SU-DHL-6 (cell line): ENCODE measurements at regions not wholly inside any gene's neighbourhood (a gene's known extent, or its start where the extent isn't known, plus 50 kb on each side); places are given as distances from the start of the nearest gene placed in this dataset.

ENCODE experiments used
- EZH2phosphoT487 ChIP-seq: fragments of 200-600 bp; sonication (generic), shearing (Covaris generic); conservative IDR thresholded peaks from 2 replicates; pipeline ENCODE4 v1.6.1; 2018; ENCODE audit warnings: mild to moderate bottlenecking, antibody characterized with exemption, low read length, moderate library complexity, mixed read lengths
- TF ChIP-seq, protein P1 (sequence below): fragments of 200-600 bp; sonication (generic); IDR thresholded peaks from one replicate; pipeline ENCODE4 v1.5.1; 2017; ENCODE audit warnings: antibody characterized with exemption, mild to moderate bottlenecking, low read length, moderate library complexity; ENCODE audit not compliant: insufficient read depth, poor library complexity, severe bottlenecking

DNA sequence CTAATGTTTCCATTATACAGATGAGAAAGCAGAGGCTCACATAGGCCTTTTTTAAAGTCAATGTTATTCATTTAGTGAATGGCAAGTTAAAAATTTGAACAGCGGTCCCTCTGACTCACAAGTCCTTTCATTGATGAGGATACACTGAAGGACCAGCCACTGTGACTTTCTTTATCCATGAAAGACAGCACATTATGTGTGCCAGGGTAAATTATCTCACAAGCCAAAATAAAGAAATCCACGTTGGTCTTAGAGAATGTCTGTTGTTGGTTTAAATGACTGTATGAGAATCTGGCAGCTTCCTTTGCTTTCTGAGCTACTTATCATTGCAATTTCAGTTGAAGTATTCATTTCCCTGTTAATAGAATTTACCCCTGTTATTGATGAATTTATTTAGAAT lies 485.1 kb downstream of the TBL1XR1 start:
- TF ChIP-seq, protein P1, sequence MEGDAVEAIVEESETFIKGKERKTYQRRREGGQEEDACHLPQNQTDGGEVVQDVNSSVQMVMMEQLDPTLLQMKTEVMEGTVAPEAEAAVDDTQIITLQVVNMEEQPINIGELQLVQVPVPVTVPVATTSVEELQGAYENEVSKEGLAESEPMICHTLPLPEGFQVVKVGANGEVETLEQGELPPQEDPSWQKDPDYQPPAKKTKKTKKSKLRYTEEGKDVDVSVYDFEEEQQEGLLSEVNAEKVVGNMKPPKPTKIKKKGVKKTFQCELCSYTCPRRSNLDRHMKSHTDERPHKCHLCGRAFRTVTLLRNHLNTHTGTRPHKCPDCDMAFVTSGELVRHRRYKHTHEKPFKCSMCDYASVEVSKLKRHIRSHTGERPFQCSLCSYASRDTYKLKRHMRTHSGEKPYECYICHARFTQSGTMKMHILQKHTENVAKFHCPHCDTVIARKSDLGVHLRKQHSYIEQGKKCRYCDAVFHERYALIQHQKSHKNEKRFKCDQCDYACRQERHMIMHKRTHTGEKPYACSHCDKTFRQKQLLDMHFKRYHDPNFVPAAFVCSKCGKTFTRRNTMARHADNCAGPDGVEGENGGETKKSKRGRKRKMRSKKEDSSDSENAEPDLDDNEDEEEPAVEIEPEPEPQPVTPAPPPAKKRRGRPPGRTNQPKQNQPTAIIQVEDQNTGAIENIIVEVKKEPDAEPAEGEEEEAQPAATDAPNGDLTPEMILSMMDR = no peak
- TF ChIP-seq EZH2phosphoT487 = no peak
